H9 (cell line): ENCODE measurements at regions not wholly inside any gene's neighbourhood (a gene's known extent, or its start where the extent isn't known, plus 50 kb on each side); places are given as distances from the start of the nearest gene placed in this dataset.

Experiments
- DNase-seq: peaks from one replicate; pipeline ENCODE4 v3.0.0-alpha.2; 2017
- H2AFZ ChIP-seq: one replicate; pipeline ENCODE4 v1.6.1; 2013; ENCODE audit warnings: mild to moderate bottlenecking, low read length, control low read depth, moderate library complexity
- H2AK5ac ChIP-seq: 2 replicates; pipeline ENCODE4 v1.6.1; 2013; ENCODE audit warnings: low read length, control low read depth, mixed read lengths; ENCODE audit not compliant: insufficient read length
- H2BK120ac ChIP-seq: one replicate; pipeline ENCODE4 v1.6.1; 2013; ENCODE audit warnings: low read depth, mild to moderate bottlenecking, low read length, control low read depth, inconsistent platforms; ENCODE audit not compliant: poor library complexity, severe bottlenecking
- H2BK12ac ChIP-seq: 2 replicates; pipeline ENCODE4 v1.6.1; 2013; ENCODE audit warnings: low read length, control low read depth, mixed read lengths, low read depth; ENCODE audit not compliant: insufficient read length
- H2BK15ac ChIP-seq: 2 replicates; pipeline ENCODE4 v1.6.1; 2013; ENCODE audit warnings: low read depth, low read length, control low read depth
- H2BK20ac ChIP-seq: one replicate; pipeline ENCODE4 v1.6.1; 2013; ENCODE audit warnings: low read depth, mild to moderate bottlenecking, low read length, control low read depth, inconsistent platforms; ENCODE audit not compliant: poor library complexity, severe bottlenecking
- H2BK5ac ChIP-seq: 2 replicates; pipeline ENCODE4 v1.6.1; 2013; ENCODE audit warnings: low read length, control low read depth, mixed read lengths; ENCODE audit not compliant: insufficient read length
- H3K14ac ChIP-seq: 2 replicates; pipeline ENCODE4 v1.6.1; 2013; ENCODE audit warnings: low read length, control low read depth; ENCODE audit not compliant: insufficient read depth
- H3K18ac ChIP-seq: 2 replicates; pipeline ENCODE4 v1.6.1; 2013; ENCODE audit warnings: low read depth, mild to moderate bottlenecking, mixed read lengths, low read length, control low read depth; ENCODE audit not compliant: insufficient read length
- H3K23ac ChIP-seq: 2 replicates; pipeline ENCODE4 v1.6.1; 2013; ENCODE audit warnings: low read length, control low read depth, mixed read lengths, low read depth; ENCODE audit not compliant: insufficient read length
- H3K23me2 ChIP-seq: 2 replicates; pipeline ENCODE4 v1.6.1; 2013; ENCODE audit warnings: low read depth, mild to moderate bottlenecking, mixed read lengths, low read length, control low read depth; ENCODE audit not compliant: insufficient read length, poor library complexity, severe bottlenecking
- H3K27ac ChIP-seq: 2 replicates; pipeline ENCODE4 v1.5.1; 2013; ENCODE audit warnings: low read length, control low read depth, mixed read lengths, low read depth; ENCODE audit not compliant: insufficient read length
- H3K27me3 ChIP-seq: 2 replicates; pipeline ENCODE4 v1.6.1; 2013; ENCODE audit warnings: low read length, control low read depth, inconsistent platforms; ENCODE audit not compliant: insufficient read depth
- H3K4ac ChIP-seq: 2 replicates; pipeline ENCODE4 v1.6.1; 2013; ENCODE audit warnings: low read depth, mild to moderate bottlenecking, control low read depth, inconsistent platforms, low read length, moderate library complexity
- H3K4me1 ChIP-seq: 2 replicates; pipeline ENCODE4 v1.6.1; 2013; ENCODE audit warnings: low read length, control low read depth, inconsistent platforms; ENCODE audit not compliant: insufficient read depth
- H3K4me2 ChIP-seq: 2 replicates; pipeline ENCODE4 v1.6.1; 2013; ENCODE audit warnings: low read length, control low read depth, mixed read lengths; ENCODE audit not compliant: insufficient read length, insufficient read depth
- H3K56ac ChIP-seq: 2 replicates; pipeline ENCODE4 v1.6.1; 2013; ENCODE audit warnings: low read depth, mild to moderate bottlenecking, mixed read lengths, low read length, control low read depth; ENCODE audit not compliant: insufficient read length
- H3K79me1 ChIP-seq: 2 replicates; pipeline ENCODE4 v1.6.1; 2013; ENCODE audit warnings: low read depth, mild to moderate bottlenecking, moderate library complexity, low read length, control low read depth, inconsistent platforms; ENCODE audit not compliant: insufficient read depth, poor library complexity, severe bottlenecking
- H3K79me2 ChIP-seq: 2 replicates; pipeline ENCODE4 v1.6.1; 2013; ENCODE audit warnings: low read length, control low read depth, inconsistent platforms; ENCODE audit not compliant: insufficient read depth
- H3K9ac ChIP-seq: 2 replicates; pipeline ENCODE4 v1.6.1; 2013; ENCODE audit warnings: low read length, control low read depth, mixed read lengths; ENCODE audit not compliant: insufficient read length; ENCODE audit errors: extremely low read depth
- H3K9me3 ChIP-seq: one replicate; pipeline ENCODE4 v1.6.1; 2013; ENCODE audit warnings: low read depth, low read length, inconsistent platforms; ENCODE audit not compliant: control insufficient read depth
- H3T11ph ChIP-seq: one replicate; pipeline ENCODE4 v1.6.1; 2013; ENCODE audit warnings: mild to moderate bottlenecking, low read length, control low read depth, inconsistent platforms
- H4K20me1 ChIP-seq: one replicate; pipeline ENCODE4 v1.6.1; 2013; ENCODE audit not compliant: control insufficient read depth, insufficient read length, insufficient read depth
- H4K5ac ChIP-seq: 2 replicates; pipeline ENCODE4 v1.6.1; 2013; ENCODE audit warnings: low read depth, mild to moderate bottlenecking, mixed read lengths, low read length, control low read depth; ENCODE audit not compliant: insufficient read length
- H4K8ac ChIP-seq: replicated peaks from 2 replicates; pipeline ENCODE4 v1.6.1; 2013; ENCODE audit warnings: low read length, control low read depth, mixed read lengths, low read depth; ENCODE audit not compliant: insufficient read length
- H4K91ac ChIP-seq: 2 replicates; pipeline ENCODE4 v1.6.1; 2013; ENCODE audit warnings: low read depth, mild to moderate bottlenecking, moderate library complexity, mixed read lengths, low read length, control low read depth; ENCODE audit not compliant: insufficient read length
- H3K27ac Mint-ChIP-seq, 3 experiments: 2 replicates in 2 of 3; 3 replicates in 1 of 3; pipeline ENCODE4 v1.8.0; 2020 to 2021; ENCODE audit warnings: mixed read lengths in 3 of 3, mild to moderate bottlenecking in 1 of 3, moderate library complexity in 1 of 3
- H3K27me3 Mint-ChIP-seq: 2 replicates; pipeline ENCODE4 v1.8.0; 2021; ENCODE audit warnings: low read depth, mild to moderate bottlenecking, moderate library complexity, mixed read lengths
- H3K36me3 Mint-ChIP-seq, 3 experiments: 2 replicates in 2 of 3; 3 replicates in 1 of 3; pipeline ENCODE4 v1.8.0; 2020 to 2021; ENCODE audit warnings: low read depth in 3 of 3, mixed read lengths in 3 of 3; ENCODE audit not compliant: insufficient read depth in 1 of 3
- H3K4me1 Mint-ChIP-seq, 2 experiments: 2 replicates each; pipeline ENCODE4 v1.8.0; 2020; ENCODE audit warnings: mixed read lengths in 2 of 2
- H3K4me3 Mint-ChIP-seq, 2 experiments: 2 replicates in 1 of 2; 3 replicates in 1 of 2; pipeline ENCODE4 v1.8.0; 2020 to 2021; ENCODE audit warnings: mild to moderate bottlenecking in 2 of 2, mixed read lengths in 2 of 2, moderate library complexity in 1 of 2
- H3K9me3 Mint-ChIP-seq, 2 experiments: 2 replicates in 1 of 2; 3 replicates in 1 of 2; pipeline ENCODE4 v1.8.0; 2020; ENCODE audit warnings: mild to moderate bottlenecking in 2 of 2, mixed read lengths in 2 of 2, moderate library complexity in 1 of 2
- CTCF ChIP-seq: fragments of 200-600 bp; sonication (generic); conservative IDR thresholded peaks from 3 replicates; pipeline ENCODE4 v1.8.0; 2021; ENCODE audit warnings: antibody characterized with exemption, mild to moderate bottlenecking
- WGBS: extraction: QIAGEN DNeasy Blood & Tissue Kit; methylation state at CpG from one replicate; pipeline ENCODE4 v1.1.7; 2013; ENCODE audit warnings: missing lambda C conversion rate, low lambda C conversion rate, mixed read lengths; ENCODE audit not compliant: insufficient read length; ENCODE audit errors: extremely low coverage; 5-methylcytosine and 5-hydroxymethylcytosine counted together

GRCh38 chr2:125554956-125555355 lies 1101.0 kb upstream of the GYPC start:
- H4K20me1 ChIP-seq = no peaks in the 10 kb centered on the region
- Mint-ChIP-seq H3K9me3 (no peaks in the 10 kb centered on the region), H3K4me3 (no peak overlapping the region), H3K27me3 (no peaks in the 10 kb centered on the region), H3K36me3 (no peaks in the 10 kb centered on the region), H3K27ac (no peak overlapping the region), H3K4me1 (peaks cover 2% of the 10 kb centered on the region in 2 experiments; a peak in 3 of 4 replicates)
- H3K56ac ChIP-seq = no peak overlapping the region
- no CpG with 5 or more reads among the region's 2 CpGs for WGBS
- H3K27me3 ChIP-seq = no peaks in the 10 kb centered on the region
- no peak overlapping the region for H2BK15ac ChIP-seq
- H4K5ac ChIP-seq = no peak overlapping the region
- H2BK12ac ChIP-seq = no peak overlapping the region
- H2BK5ac ChIP-seq = no peak overlapping the region
- no peak overlapping the region for H3T11ph ChIP-seq
- no peak overlapping the region for H3K18ac ChIP-seq
- no peak overlapping the region for H2BK120ac ChIP-seq
- no peak overlapping the region for H4K8ac ChIP-seq
- no peak overlapping the region for H4K91ac ChIP-seq
- TF ChIP-seq CTCF = no peak
- no peaks in the 10 kb centered on the region for H3K79me2 ChIP-seq
- no peak overlapping the region for H2AFZ ChIP-seq
- H3K23me2 ChIP-seq = no peaks in the 10 kb centered on the region
- DNase-seq = no peak
- H3K9ac ChIP-seq = no peak overlapping the region
- H3K14ac ChIP-seq = no peak overlapping the region
- no peak overlapping the region for H3K4me2 ChIP-seq
- H2AK5ac ChIP-seq = no peak overlapping the region
- no peak overlapping the region for H3K4ac ChIP-seq
- H3K4me1 ChIP-seq = no peaks in the 10 kb centered on the region
- no peak overlapping the region for H3K23ac ChIP-seq
- H3K9me3 ChIP-seq = no peaks in the 10 kb centered on the region
- H3K79me1 ChIP-seq = no peaks in the 10 kb centered on the region
- no peak overlapping the region for H3K27ac ChIP-seq
- no peak overlapping the region for H2BK20ac ChIP-seq
